PC-3 (cell line): ENCODE measurements at regions not wholly inside any gene's neighbourhood (a gene's known extent, or its start where the extent isn't known, plus 50 kb on each side); places are given as distances from the start of the nearest gene placed in this dataset.

Source experiments
- ATAC-seq: fragments of 200-7000 bp; cut with Tn5 transposase; 2 replicates; pipeline ENCODE4 v1.9.1; 2020; ENCODE audit warnings: mild to moderate bottlenecking, moderate library complexity
- BruUV-seq: library from RNA; stranded (reverse); fragments of 400-500 nt; replicated peaks from 2 replicates; lab custom pipeline; 2021; lab: Mats Ljungman, UMichigan
- CTCF ChIA-PET: fragments of 300-600 bp; sonication (Branson Sonifier 250); formaldehyde crosslinking; loops from one replicate; lab custom pipeline; 2022; ENCODE audit warnings: antibody characterized with exemption; lab: Charles Lee
- POLR2A ChIA-PET: fragments of 300-600 bp; sonication (Branson Sonifier 250); formaldehyde crosslinking; loops from one replicate; lab custom pipeline; 2022; ENCODE audit warnings: antibody characterized with exemption; ENCODE audit not compliant: unreplicated experiment; lab: Charles Lee
- DNase-seq: peaks from one replicate; pipeline ENCODE4 v3.0.0-alpha.2; 2015
- H2AFZ ChIP-seq: fragments of 300-600 bp; sonication (generic); 2 replicates; pipeline ENCODE4 v1.6.0; 2016; ENCODE audit warnings: antibody characterized with exemption, low read length
- H3F3A ChIP-seq: fragments of 300-600 bp; sonication (generic); one replicate; pipeline ENCODE4 v1.6.0; 2017; ENCODE audit warnings: antibody characterized with exemption, low read length, control low read depth, mild to moderate bottlenecking; ENCODE audit not compliant: unreplicated experiment
- H3K27ac ChIP-seq: fragments of 300-600 bp; sonication (generic); 2 replicates; pipeline ENCODE4 v1.5.1; 2016; ENCODE audit warnings: mild to moderate bottlenecking, low read length
- H3K27me3 ChIP-seq: fragments of 300-600 bp; sonication (generic); 2 replicates; pipeline ENCODE4 v1.6.1; 2016; ENCODE audit warnings: low read length, mixed read lengths
- H3K36me3 ChIP-seq: fragments of 300-600 bp; sonication (generic); 2 replicates; pipeline ENCODE4 v1.6.1; 2016; ENCODE audit warnings: low read depth, mixed run types, low read length, mixed read lengths
- H3K4me1 ChIP-seq: fragments of 300-600 bp; sonication (generic); 2 replicates; pipeline ENCODE4 v1.5.1; 2016; ENCODE audit warnings: low read length; ENCODE audit not compliant: insufficient read depth
- H3K4me2 ChIP-seq: fragments of 300-600 bp; sonication (generic); 2 replicates; pipeline ENCODE4 v1.6.0; 2016; ENCODE audit warnings: low read length
- H3K4me3 ChIP-seq: fragments of 300-600 bp; sonication (generic); 2 replicates; pipeline ENCODE4 v1.5.1; 2016; ENCODE audit warnings: mild to moderate bottlenecking, low read length, mixed read lengths
- H3K79me2 ChIP-seq: fragments of 300-600 bp; sonication (generic); 2 replicates; pipeline ENCODE4 v1.6.1; 2017; ENCODE audit warnings: low read length, mixed read lengths
- H3K9ac ChIP-seq: fragments of 300-600 bp; sonication (generic); 2 replicates; pipeline ENCODE4 v1.6.0; 2016; ENCODE audit warnings: mild to moderate bottlenecking, low read length
- H3K9me2 ChIP-seq: fragments of 300-600 bp; sonication (generic); replicated peaks from 2 replicates; pipeline ENCODE4 v1.6.1; 2016; ENCODE audit warnings: mixed run types, low read length, mixed read lengths
- H3K9me3 ChIP-seq: fragments of 300-600 bp; sonication (generic); 2 replicates; pipeline ENCODE4 v1.6.1; 2016; ENCODE audit warnings: low read length, mixed read lengths
- H4K20me1 ChIP-seq: fragments of 300-600 bp; sonication (generic); 2 replicates; pipeline ENCODE4 v1.6.1; 2016; ENCODE audit warnings: low read length, mixed read lengths
- CTCF ChIP-seq: fragments of 300-600 bp; sonication (generic); conservative IDR thresholded peaks from 2 replicates; pipeline ENCODE4 v1.5.1; 2017; ENCODE audit warnings: antibody characterized with exemption, low read depth, mild to moderate bottlenecking, low read length
- EZH2 ChIP-seq: fragments of 300-600 bp; sonication (generic); IDR thresholded peaks from one replicate; pipeline ENCODE4 v1.6.1; 2017; ENCODE audit warnings: antibody characterized with exemption, mild to moderate bottlenecking, low read length; ENCODE audit not compliant: unreplicated experiment
- EZH2phosphoT487 ChIP-seq: fragments of 300-600 bp; sonication (generic); IDR thresholded peaks from 2 replicates; pipeline ENCODE4 v1.6.1; 2018; ENCODE audit warnings: mild to moderate bottlenecking, antibody characterized with exemption, low read length, borderline replicate concordance
- intact Hi-C: fragments of 100-400 bp; cut with micrococcal nuclease; formaldehyde crosslinking; loops from 2 replicates; pipeline ENCODE4 v1.9.0; 2023

DNA sequence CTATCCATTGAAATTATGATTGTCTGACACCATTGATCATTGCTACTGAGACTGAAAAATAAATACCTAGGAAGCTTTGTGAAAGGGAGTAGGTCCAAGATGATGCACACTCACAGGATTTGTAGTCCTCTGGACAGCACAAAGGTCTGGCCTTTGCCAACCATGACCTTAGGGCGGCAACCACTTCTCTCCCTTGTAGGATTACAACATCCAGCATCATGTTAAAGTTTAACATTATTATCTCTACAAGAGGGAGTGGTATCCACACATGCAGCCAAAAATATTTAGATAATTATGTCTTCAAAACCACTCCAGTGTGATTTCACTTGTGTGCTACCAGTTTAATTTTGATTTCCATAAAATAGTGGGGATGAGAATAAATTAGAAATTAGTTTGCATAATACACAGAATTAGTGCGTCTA is 51.1 kb upstream of the NHSL1 start:
- no peaks in the 10 kb centered on the region for H4K20me1 ChIP-seq
- H3K9me2 ChIP-seq = no peaks in the 10 kb centered on the region
- no peak overlapping the region for H3K4me2 ChIP-seq
- peaks cover 5% of the 10 kb centered on the region for H3K4me1 ChIP-seq
- H3K27ac ChIP-seq = no peak overlapping the region
- no peak overlapping the region for H3K9ac ChIP-seq
- no peaks in the 10 kb centered on the region for H3K36me3 ChIP-seq
- intact Hi-C loops = no loop called here
- DNase-seq (no peak), ATAC-seq (no peak)
- no peak overlapping the region for H2AFZ ChIP-seq
- no peaks in the 10 kb centered on the region for H3F3A ChIP-seq
- H3K79me2 ChIP-seq = peaks cover 7% of the 10 kb centered on the region; the same call in 1 of the 2 replicates
- H3K27me3 ChIP-seq = no peaks in the 10 kb centered on the region
- no TSS peak for BruUV-seq
- H3K9me3 ChIP-seq = no peaks in the 10 kb centered on the region
- no peak for TF ChIP-seq CTCF
- TF ChIP-seq EZH2phosphoT487 = no peak
- no peak for TF ChIP-seq EZH2
- POLR2A ChIA-PET = no interaction called here
- H3K4me3 ChIP-seq = no peak overlapping the region
- CTCF ChIA-PET = no interaction called here

GRCh38 chr6:138554146-138554545 is 54.9 kb upstream of the NHSL1 start:
- ChIA-PET POLR2A (no interaction called here), CTCF (no interaction called here)
- no peak for ATAC-seq
- intact Hi-C loops = no loop called here
- no TSS peak for BruUV-seq
- no peak overlapping the region for H3K27ac ChIP-seq
- H3K4me1 ChIP-seq = peaks cover 11% of the 10 kb centered on the region
- no peaks in the 10 kb centered on the region for H3K36me3 ChIP-seq
- DNase-seq = no peak
- no peak for TF ChIP-seq CTCF
- TF ChIP-seq EZH2 = no peak
- TF ChIP-seq EZH2phosphoT487 = no peak
- no peaks in the 10 kb centered on the region for H3F3A ChIP-seq
- no peak overlapping the region for H3K9ac ChIP-seq
- no peaks in the 10 kb centered on the region for H4K20me1 ChIP-seq
- peaks cover 7% of the 10 kb centered on the region; the same call in 1 of the 2 replicates for H3K79me2 ChIP-seq
- no peaks in the 10 kb centered on the region for H3K9me3 ChIP-seq
- H2AFZ ChIP-seq = no peak overlapping the region
- no peak overlapping the region for H3K4me3 ChIP-seq
- no peaks in the 10 kb centered on the region for H3K27me3 ChIP-seq
- no peaks in the 10 kb centered on the region for H3K9me2 ChIP-seq
- no peak overlapping the region for H3K4me2 ChIP-seq

- no peaks in the 10 kb centered on the region for H3F3A ChIP-seq
- DNase-seq (peak; percentile 66), ATAC-seq (peak; percentile 50)
- TF ChIP-seq EZH2phosphoT487 (no peak), CTCF (no peak), EZH2 (no peak)
- no peak overlapping the region for H3K27ac ChIP-seq
- POLR2A ChIA-PET = no interaction called here
- CTCF ChIA-PET = no interaction called here
- no peaks in the 10 kb centered on the region for H3K9me3 ChIP-seq
- H4K20me1 ChIP-seq = no peaks in the 10 kb centered on the region
- H3K4me2 ChIP-seq = peak overlapping the region; percentile 26
- H3K9me2 ChIP-seq = no peaks in the 10 kb centered on the region
- no peaks in the 10 kb centered on the region for H3K27me3 ChIP-seq
- no peak overlapping the region for H3K9ac ChIP-seq
- H3K4me3 ChIP-seq = no peak overlapping the region
- H3K4me1 ChIP-seq = peaks cover 11% of the 10 kb centered on the region
- H2AFZ ChIP-seq = no peak overlapping the region
- H3K36me3 ChIP-seq = no peaks in the 10 kb centered on the region
- H3K79me2 ChIP-seq = peaks cover 7% of the 10 kb centered on the region; the same call in 1 of the 2 replicates
- no TSS peak for BruUV-seq
- intact Hi-C loops = no loop called here
Measured at GRCh38 chr6:138555421-138555988, 56.2 kb upstream of the NHSL1 start.
